DOHH2 (cell line): ENCODE measurements at regions not wholly inside any gene's neighbourhood (a gene's known extent, or its start where the extent isn't known, plus 50 kb on each side); places are given as distances from the start of the nearest gene placed in this dataset.

Source experiments
- CTCF ChIP-seq: fragments of 200-600 bp; sonication (generic); IDR thresholded peaks from one replicate; pipeline ENCODE4 v1.5.1; 2014; ENCODE audit warnings: antibody characterized with exemption, mild to moderate bottlenecking, low read depth, low read length; ENCODE audit not compliant: poor library complexity, severe bottlenecking
- EZH2phosphoT487 ChIP-seq: fragments of 200-600 bp; sonication (generic); IDR thresholded peaks from 2 replicates; pipeline ENCODE4 v1.6.1; 2017; ENCODE audit warnings: borderline replicate concordance, mild to moderate bottlenecking, antibody characterized with exemption, low read length, moderate library complexity, mixed read lengths

DNA sequence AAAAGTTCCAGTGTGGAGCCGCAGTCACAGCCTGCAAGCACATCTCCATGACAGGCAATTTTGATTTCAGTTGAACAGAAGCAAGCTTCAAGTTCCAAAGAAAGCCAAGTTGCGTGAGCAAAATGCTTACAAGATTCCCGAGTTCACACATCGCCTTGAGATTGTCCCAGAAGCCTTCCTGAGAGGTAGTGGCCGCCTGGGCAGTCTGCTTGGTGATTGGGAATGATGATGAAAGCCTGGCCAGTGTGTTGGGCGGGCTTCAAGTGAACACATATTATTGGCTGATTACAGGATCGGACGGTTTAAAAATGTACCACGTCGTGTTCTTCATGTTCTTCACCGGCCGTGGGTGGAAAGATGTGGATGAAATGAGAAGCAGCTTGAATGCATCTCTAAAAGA lies 185.5 kb downstream of the FOXL1 start:
- no peak for TF ChIP-seq CTCF
- TF ChIP-seq EZH2phosphoT487, result no peak
